ENCODE measurements at regions not wholly inside any gene's neighbourhood (a gene's known extent, or its start where the extent isn't known, plus 50 kb on each side); places are given as distances from the start of the nearest gene placed in this dataset.

GRCh38 chr5:174573221-174573994 is 151.0 kb upstream of the MSX2 start:
- Histone ChIP-seq H3K4me1 (peaks cover 0 to 6% of the 10 kb centered on the region in 2 donors), H3K27me3 (no peaks in the 10 kb centered on the region), H3K27ac (no peak overlapping the region), H3K36me3 (no peaks in the 10 kb centered on the region), H3K4me3 (no peak overlapping the region), H3K9me3 (no peaks in the 10 kb centered on the region)
- no peak for TF ChIP-seq CTCF (IDR thresholded peaks at IDR 0.05)
- DNase-seq (ENCODE audit: low spot score), result no peak

GRCh38 chr5:174575043-174575442 is 149.3 kb upstream of the MSX2 start:
- no peak for TF ChIP-seq CTCF (IDR thresholded peaks at IDR 0.05)
- H3K4me1 ChIP-seq, result peaks cover 0 to 6% of the 10 kb centered on the region in 2 donors
- no peak for DNase-seq (ENCODE audit: low spot score)
- H3K27ac ChIP-seq, result no peak overlapping the region
- no peak overlapping the region for H3K4me3 ChIP-seq
- no peaks in the 10 kb centered on the region for H3K36me3 ChIP-seq
- no peaks in the 10 kb centered on the region for H3K9me3 ChIP-seq
- H3K27me3 ChIP-seq, result no peaks in the 10 kb centered on the region

- Histone ChIP-seq H3K36me3 (no peaks in the 10 kb centered on the region), H3K4me3 (no peak overlapping the region), H3K9me3 (no peaks in the 10 kb centered on the region), H3K27me3 (no peaks in the 10 kb centered on the region), H3K4me1 (peaks cover 0 to 6% of the 10 kb centered on the region in 2 donors), H3K27ac (no peak overlapping the region)
- TF ChIP-seq CTCF (IDR thresholded peaks at IDR 0.05), result no peak
- no peak for DNase-seq (ENCODE audit: low spot score)
These were observed 148.3 kb upstream of the MSX2 start for GRCh38 chr5:174576042-174576441.

GRCh38 chr5:174581479-174581878 is 142.9 kb upstream of the MSX2 start:
- H3K4me3 ChIP-seq, result no peak overlapping the region
- no peak overlapping the region for H3K27ac ChIP-seq
- TF ChIP-seq CTCF (IDR thresholded peaks at IDR 0.05), result peak in 1 of 2 donors; percentile 46
- no peaks in the 10 kb centered on the region for H3K36me3 ChIP-seq
- H3K4me1 ChIP-seq, result no peaks in the 10 kb centered on the region
- H3K27me3 ChIP-seq, result no peaks in the 10 kb centered on the region
- DNase-seq (ENCODE audit: low spot score), result no peak
- peaks cover 0 to 12% of the 10 kb centered on the region in 2 donors for H3K9me3 ChIP-seq

GRCh38 chr5:174581894-174582293 is 142.5 kb upstream of the MSX2 start:
- Histone ChIP-seq H3K9me3 (peaks cover 0 to 12% of the 10 kb centered on the region in 2 donors), H3K4me1 (no peaks in the 10 kb centered on the region), H3K27me3 (no peaks in the 10 kb centered on the region), H3K4me3 (no peak overlapping the region), H3K36me3 (no peaks in the 10 kb centered on the region), H3K27ac (no peak overlapping the region)
- no peak for DNase-seq (ENCODE audit: low spot score)
- no peak for TF ChIP-seq CTCF (IDR thresholded peaks at IDR 0.05)

GRCh38 chr5:174583071-174583470 is 141.3 kb upstream of the MSX2 start:
- Histone ChIP-seq H3K27me3 (no peaks in the 10 kb centered on the region), H3K9me3 (peaks cover 0 to 12% of the 10 kb centered on the region in 2 donors), H3K4me1 (no peaks in the 10 kb centered on the region), H3K36me3 (no peaks in the 10 kb centered on the region), H3K4me3 (no peak overlapping the region), H3K27ac (no peak overlapping the region)
- no peak for DNase-seq (ENCODE audit: low spot score)
- no peak for TF ChIP-seq CTCF (IDR thresholded peaks at IDR 0.05)
